GM18520 (cell line): ENCODE measurements at regions not wholly inside any gene's neighbourhood (a gene's known extent, or its start where the extent isn't known, plus 50 kb on each side); places are given as distances from the start of the nearest gene placed in this dataset.

Source experiments
- ATAC-seq: cut with Tn5 transposase; IDR thresholded peaks from one replicate; pipeline ENCODE4 v1.9.1; 2021; ENCODE audit not compliant: unreplicated experiment

- no peak for ATAC-seq
These were observed 56.7 kb upstream of the PCSK5 start for GRCh38 chr9:75833778-75834177.

DNA sequence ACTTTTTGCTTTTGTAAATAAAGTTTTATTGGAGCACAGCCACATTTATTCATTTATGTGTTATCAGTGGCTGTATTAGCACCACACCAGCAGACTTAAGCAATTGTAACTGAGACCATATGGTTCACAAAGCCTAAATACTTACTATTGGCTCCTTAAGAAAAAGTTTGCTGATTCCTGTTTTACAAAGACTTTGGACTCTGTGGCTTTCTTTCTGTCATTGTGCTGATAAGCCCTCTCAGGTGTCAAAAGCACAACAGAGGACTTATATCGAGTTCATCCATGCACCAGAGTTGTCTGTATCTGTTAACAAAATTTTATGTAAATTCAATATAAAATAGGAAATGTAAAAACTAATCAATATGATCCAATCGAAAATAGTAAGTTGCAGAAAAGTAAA, 55.6 kb upstream of the PCSK5 start:
- no peak for ATAC-seq
